ENCODE measurements at regions not wholly inside any gene's neighbourhood (a gene's known extent, or its start where the extent isn't known, plus 50 kb on each side); places are given as distances from the start of the nearest gene placed in this dataset.

- H3K4me3 ChIP-seq (ENCODE audit: low read depth, low read length) = no peak overlapping the region
- no peaks in the 10 kb centered on the region for H3K36me3 ChIP-seq (ENCODE audit: control insufficient read depth, insufficient read depth, low read length)
- TF ChIP-seq CTCF (IDR thresholded peaks at IDR 0.05; ENCODE audit: insufficient read depth, low read length, poor library complexity, severe bottlenecking) = no peak
- no peak for DNase-seq (ENCODE audit: low read depth)
- H3K27me3 ChIP-seq (ENCODE audit: control insufficient read depth, insufficient read depth, low read length) = no peaks in the 10 kb centered on the region
Observed at GRCh38 chr2:65856928-65857327, 424.5 kb upstream of the SPRED2 start.

- DNase-seq (ENCODE audit: low read depth) = no peak
- no peak overlapping the region for H3K4me3 ChIP-seq (ENCODE audit: low read depth, low read length)
- H3K36me3 ChIP-seq (ENCODE audit: control insufficient read depth, insufficient read depth, low read length) = no peaks in the 10 kb centered on the region
Observed at GRCh38 chr2:65856423-65856822, 424.0 kb upstream of the SPRED2 start.

GRCh38 chr2:65850695-65851094, 418.3 kb upstream of the SPRED2 start:
- no peak for DNase-seq (ENCODE audit: low read depth)
- H3K27me3 ChIP-seq (ENCODE audit: control insufficient read depth, insufficient read depth, low read length) = no peaks in the 10 kb centered on the region
- no peak overlapping the region for H3K4me3 ChIP-seq (ENCODE audit: low read depth, low read length)
- H3K36me3 ChIP-seq (ENCODE audit: control insufficient read depth, insufficient read depth, low read length) = no peaks in the 10 kb centered on the region
- TF ChIP-seq CTCF (IDR thresholded peaks at IDR 0.05; ENCODE audit: insufficient read depth, low read length, poor library complexity, severe bottlenecking) = no peak

More at GRCh38 chr2:65856423-65856822, 424.0 kb upstream of the SPRED2 start:
- no peaks in the 10 kb centered on the region for H3K27me3 ChIP-seq (ENCODE audit: control insufficient read depth, insufficient read depth, low read length)
- TF ChIP-seq CTCF (IDR thresholded peaks at IDR 0.05; ENCODE audit: insufficient read depth, low read length, poor library complexity, severe bottlenecking) = no peak

DNA sequence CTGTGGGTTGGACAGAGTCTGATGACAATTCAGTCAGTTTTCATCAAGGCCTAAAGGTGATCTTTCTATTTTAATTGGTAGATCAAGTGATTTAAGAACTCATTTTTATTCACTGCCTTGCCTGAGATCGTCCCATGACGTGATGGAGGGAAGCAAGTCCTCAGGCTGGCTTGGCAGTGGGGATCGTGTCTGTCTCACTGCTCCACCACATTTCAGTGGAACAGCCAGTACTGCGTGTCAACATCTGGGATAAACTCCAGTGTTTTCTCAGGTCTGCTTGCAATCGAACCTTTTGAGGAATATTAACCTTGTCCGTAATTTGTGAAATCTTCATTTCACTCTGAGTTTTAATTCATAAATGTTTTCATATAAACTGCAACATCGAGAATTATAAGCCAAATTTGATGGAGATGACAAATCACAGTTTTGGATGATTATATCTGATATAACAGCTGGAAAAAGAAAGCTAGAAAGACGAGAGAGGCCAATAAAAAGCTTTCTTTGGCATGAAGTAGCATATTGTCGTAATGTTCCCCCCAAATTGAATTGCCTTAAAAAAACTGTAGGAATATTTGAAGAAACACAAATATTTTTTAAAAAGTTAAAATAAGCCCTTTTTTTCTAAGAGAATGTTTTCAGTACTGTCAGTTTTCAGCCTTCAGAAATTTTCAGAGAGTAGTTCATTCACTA, 414.7 kb upstream of the SPRED2 start:
- Histone ChIP-seq H3K36me3 (ENCODE audit: control insufficient read depth, insufficient read depth, low read length) (no peaks in the 10 kb centered on the region), H3K4me3 (ENCODE audit: low read depth, low read length) (no peak overlapping the region), H3K27me3 (ENCODE audit: control insufficient read depth, insufficient read depth, low read length) (no peaks in the 10 kb centered on the region)
- no peak for DNase-seq (ENCODE audit: low read depth)
- no peak for TF ChIP-seq CTCF (IDR thresholded peaks at IDR 0.05; ENCODE audit: insufficient read depth, low read length, poor library complexity, severe bottlenecking)

DNA sequence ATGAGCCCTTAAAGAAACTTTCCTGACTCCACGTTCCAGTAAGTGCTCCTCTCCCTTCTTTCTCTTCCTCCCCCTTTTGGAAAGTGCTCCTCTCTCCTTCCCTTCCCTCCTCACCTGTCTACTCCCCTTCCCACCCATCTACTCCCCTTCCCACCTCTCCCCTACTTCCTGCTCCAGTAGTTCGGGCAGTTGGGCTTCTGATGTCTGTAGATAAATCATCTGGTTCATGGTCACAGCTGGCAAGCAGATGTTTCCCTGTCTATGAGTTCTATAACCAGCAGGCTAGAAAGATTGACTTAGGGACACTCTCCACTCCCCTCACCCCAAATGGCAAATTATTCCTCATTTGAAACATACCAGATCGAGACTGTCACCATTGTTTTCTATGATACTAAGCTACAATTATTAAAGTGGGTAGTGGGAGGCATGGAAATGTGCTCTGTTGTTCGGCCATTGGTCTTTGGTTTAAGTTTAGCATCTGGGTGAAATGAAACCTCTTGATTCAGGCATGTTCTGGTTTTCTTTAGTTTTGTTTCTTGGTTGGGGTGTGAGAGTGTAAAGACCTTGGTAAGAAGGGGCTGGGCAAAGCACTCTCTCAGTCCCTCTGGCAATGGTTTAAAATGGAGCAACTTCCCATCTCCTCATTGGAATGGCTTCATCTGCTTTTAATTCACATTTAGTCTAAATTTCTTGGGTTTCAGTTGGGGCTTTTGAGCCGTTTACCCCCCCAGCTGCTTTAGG, 413.2 kb upstream of the SPRED2 start:
- no peaks in the 10 kb centered on the region for H3K27me3 ChIP-seq (ENCODE audit: control insufficient read depth, insufficient read depth, low read length)
- H3K4me3 ChIP-seq (ENCODE audit: low read depth, low read length) = no peak overlapping the region
- no peaks in the 10 kb centered on the region for H3K36me3 ChIP-seq (ENCODE audit: control insufficient read depth, insufficient read depth, low read length)
- TF ChIP-seq CTCF (IDR thresholded peaks at IDR 0.05; ENCODE audit: insufficient read depth, low read length, poor library complexity, severe bottlenecking) = no peak
- DNase-seq (ENCODE audit: low read depth) = no peak

Measured in kidney epithelial cell (primary cell).